Lower lobe of right lung (tissue), 2 donors: ENCODE measurements at regions not wholly inside any gene's neighbourhood (a gene's known extent, or its start where the extent isn't known, plus 50 kb on each side); places are given as distances from the start of the nearest gene placed in this dataset.

Source experiments
- ATAC-seq, 2 donors: fragments of 200-7000 bp; cut with Tn5 transposase; one replicate each; pipeline ENCODE4 v1.9.1; 2020 to 2022; ENCODE audit warnings: mild to moderate bottlenecking in 2 of 2, moderate library complexity in 2 of 2
- DNase-seq: peaks from one replicate; pipeline ENCODE4 v3.0.0-alpha.2; 2020
- H3K27ac ChIP-seq: fragments of 200-600 bp; one replicate; pipeline ENCODE4 v1.8.0; 2022
- H3K27me3 ChIP-seq: fragments of 200-600 bp; one replicate; pipeline ENCODE4 v1.8.0; 2022; ENCODE audit warnings: low read depth
- H3K36me3 ChIP-seq: fragments of 200-600 bp; one replicate; pipeline ENCODE4 v1.8.0; 2022; ENCODE audit warnings: mild to moderate bottlenecking
- H3K4me1 ChIP-seq: fragments of 200-600 bp; one replicate; pipeline ENCODE4 v1.8.0; 2022
- H3K4me3 ChIP-seq: fragments of 200-600 bp; one replicate; pipeline ENCODE4 v1.8.0; 2022; ENCODE audit warnings: mild to moderate bottlenecking
- H3K9me3 ChIP-seq: fragments of 200-600 bp; one replicate; pipeline ENCODE4 v1.8.0; 2022
- intact Hi-C: fragments of 100-400 bp; cut with DNase I; formaldehyde crosslinking; loops from one replicate; pipeline ENCODE4 v1.11.0; 2022
- TF ChIP-seq, protein P1 (sequence below): fragments of 200-600 bp; IDR thresholded peaks from one replicate; pipeline ENCODE4 v1.8.0; 2022; ENCODE audit warnings: antibody characterized with exemption, mild to moderate bottlenecking
- donor health status: DM: no; HTN: yes; CAD: no; lungs with severe emphysema.

- TF ChIP-seq, protein P1, sequence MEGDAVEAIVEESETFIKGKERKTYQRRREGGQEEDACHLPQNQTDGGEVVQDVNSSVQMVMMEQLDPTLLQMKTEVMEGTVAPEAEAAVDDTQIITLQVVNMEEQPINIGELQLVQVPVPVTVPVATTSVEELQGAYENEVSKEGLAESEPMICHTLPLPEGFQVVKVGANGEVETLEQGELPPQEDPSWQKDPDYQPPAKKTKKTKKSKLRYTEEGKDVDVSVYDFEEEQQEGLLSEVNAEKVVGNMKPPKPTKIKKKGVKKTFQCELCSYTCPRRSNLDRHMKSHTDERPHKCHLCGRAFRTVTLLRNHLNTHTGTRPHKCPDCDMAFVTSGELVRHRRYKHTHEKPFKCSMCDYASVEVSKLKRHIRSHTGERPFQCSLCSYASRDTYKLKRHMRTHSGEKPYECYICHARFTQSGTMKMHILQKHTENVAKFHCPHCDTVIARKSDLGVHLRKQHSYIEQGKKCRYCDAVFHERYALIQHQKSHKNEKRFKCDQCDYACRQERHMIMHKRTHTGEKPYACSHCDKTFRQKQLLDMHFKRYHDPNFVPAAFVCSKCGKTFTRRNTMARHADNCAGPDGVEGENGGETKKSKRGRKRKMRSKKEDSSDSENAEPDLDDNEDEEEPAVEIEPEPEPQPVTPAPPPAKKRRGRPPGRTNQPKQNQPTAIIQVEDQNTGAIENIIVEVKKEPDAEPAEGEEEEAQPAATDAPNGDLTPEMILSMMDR = no peak
- ATAC-seq (peak; percentile 73 to 84), DNase-seq (no peak)
- Histone ChIP-seq H3K9me3 (no peaks in the 10 kb centered on the region), H3K4me1 (peaks cover 22% of the 10 kb centered on the region), H3K27me3 (no peaks in the 10 kb centered on the region), H3K4me3 (no peak overlapping the region), H3K27ac (peak overlapping the region; percentile 34), H3K36me3 (no peaks in the 10 kb centered on the region)
- intact Hi-C loops = no loop called here
Measured at GRCh38 chr3:27623085-27623753, 98.9 kb downstream of the EOMES start.

DNA sequence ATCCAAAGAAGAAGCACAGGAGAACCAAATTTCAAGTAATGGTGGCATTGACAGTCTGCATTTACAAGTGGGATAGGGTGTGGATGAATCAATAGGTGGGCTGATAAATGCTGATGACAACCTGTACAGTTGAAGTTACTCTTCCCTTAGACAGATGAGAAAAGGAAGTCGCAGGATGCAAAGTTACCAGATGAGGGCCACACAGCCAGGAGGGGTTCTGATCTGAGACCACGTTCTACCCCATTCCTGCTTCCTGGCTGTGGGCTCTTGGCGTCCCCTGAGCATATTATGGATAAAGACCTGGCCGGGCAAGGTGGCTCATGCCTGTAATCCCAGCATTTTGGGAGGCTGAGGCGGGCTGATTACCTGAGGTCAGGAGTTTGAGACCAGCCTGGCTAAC is 104.6 kb downstream of the EOMES start:
- Histone ChIP-seq H3K9me3 (peaks cover 13% of the 10 kb centered on the region), H3K4me1 (no peaks in the 10 kb centered on the region), H3K4me3 (no peak overlapping the region), H3K27me3 (no peaks in the 10 kb centered on the region), H3K36me3 (no peaks in the 10 kb centered on the region), H3K27ac (no peak overlapping the region)
- DNase-seq (no peak), ATAC-seq (no peak)
- intact Hi-C loops = no loop called here
- TF ChIP-seq, protein P1 = no peak

DNA sequence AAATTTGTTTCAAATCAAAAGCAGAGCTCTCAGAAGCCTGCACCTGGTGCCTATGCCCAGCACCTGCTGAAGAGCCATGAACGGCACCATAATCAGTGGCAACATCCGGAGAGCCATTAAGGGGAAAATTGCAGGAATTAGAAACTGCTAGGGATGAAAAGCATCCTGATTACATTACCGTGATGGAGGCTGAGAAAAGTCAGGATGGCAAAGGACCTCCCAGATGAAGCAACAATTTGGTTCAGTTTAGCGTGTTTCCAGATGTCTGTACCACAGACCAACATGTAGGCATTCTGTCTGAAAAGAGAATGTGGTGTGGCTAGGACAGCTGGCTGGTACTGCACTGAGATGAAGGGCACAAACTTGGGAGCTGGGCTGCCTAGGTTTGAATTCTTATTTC is 106.1 kb downstream of the EOMES start:
- intact Hi-C loops = no loop called here
- Histone ChIP-seq H3K36me3 (no peaks in the 10 kb centered on the region), H3K27me3 (no peaks in the 10 kb centered on the region), H3K4me3 (no peak overlapping the region), H3K9me3 (peaks cover 13% of the 10 kb centered on the region), H3K4me1 (no peaks in the 10 kb centered on the region), H3K27ac (no peak overlapping the region)
- TF ChIP-seq, protein P1 = no peak
- DNase-seq = no peak
- no peak for ATAC-seq

- intact Hi-C loops = no loop called here
- H3K36me3 ChIP-seq = no peaks in the 10 kb centered on the region
- DNase-seq (no peak), ATAC-seq (no peak)
- peaks cover 13% of the 10 kb centered on the region for H3K9me3 ChIP-seq
- TF ChIP-seq, protein P1 = no peak
- no peak overlapping the region for H3K27ac ChIP-seq
- no peak overlapping the region for H3K4me3 ChIP-seq
- H3K27me3 ChIP-seq = no peaks in the 10 kb centered on the region
- no peaks in the 10 kb centered on the region for H3K4me1 ChIP-seq
Measured at GRCh38 chr3:27615555-27615954, 106.6 kb downstream of the EOMES start.

DNA sequence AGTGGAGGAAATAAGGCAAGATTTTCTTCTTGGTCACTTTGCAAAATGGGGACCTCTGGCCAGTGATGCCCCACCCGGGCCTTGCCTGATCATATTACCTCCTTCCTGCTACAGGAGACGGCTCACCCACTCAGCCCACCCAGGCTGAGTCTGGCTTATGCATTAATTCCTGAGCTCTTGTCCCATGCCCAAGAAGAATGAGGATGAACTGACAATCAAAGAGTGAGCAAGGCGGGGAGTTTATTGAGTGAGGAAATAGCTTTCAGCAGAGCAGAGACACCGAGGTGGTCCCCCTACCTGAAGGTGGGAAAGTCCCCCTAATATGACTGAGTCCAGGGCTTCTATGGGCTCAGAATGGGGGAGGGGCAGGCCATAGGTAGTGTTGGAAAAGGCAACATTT is 107.5 kb downstream of the EOMES start:
- TF ChIP-seq, protein P1 = no peak
- H3K9me3 ChIP-seq = peaks cover 13% of the 10 kb centered on the region
- no peaks in the 10 kb centered on the region for H3K27me3 ChIP-seq
- DNase-seq = no peak
- H3K27ac ChIP-seq = no peak overlapping the region
- ATAC-seq = no peak
- H3K36me3 ChIP-seq = no peaks in the 10 kb centered on the region
- no peaks in the 10 kb centered on the region for H3K4me1 ChIP-seq
- intact Hi-C loops = no loop called here
- H3K4me3 ChIP-seq = no peak overlapping the region
